K562 (cell line): ENCODE measurements at regions not wholly inside any gene's neighbourhood (a gene's known extent, or its start where the extent isn't known, plus 50 kb on each side); places are given as distances from the start of the nearest gene placed in this dataset.

Source experiments
- FOXP1 ChIP-seq: sonication (generic); formaldehyde crosslinking; IDR thresholded peaks from 2 replicates; pipeline ENCODE4 v1.8.0; 2022; ENCODE audit warnings: mild to moderate bottlenecking, missing genetic modification reagents
- GTF2B ChIP-seq: IDR thresholded peaks from 2 replicates; pipeline ENCODE4 v1.6.1; 2011; ENCODE audit not compliant: insufficient read length; ENCODE audit errors: extremely low read depth
- GTF2F1 ChIP-seq: IDR thresholded peaks from 2 replicates; pipeline ENCODE4 v1.6.1; 2011; ENCODE audit warnings: low read depth, low read length, improper control_type of control experiment
- HDAC3 ChIP-seq: fragments of 450-650 bp; IDR thresholded peaks from 2 replicates; pipeline ENCODE4 v1.6.1; 2018; ENCODE audit warnings: borderline replicate concordance, mild to moderate bottlenecking, moderate library complexity; ENCODE audit not compliant: partially characterized antibody
- HIVEP1 ChIP-seq: fragments of 250-450 bp; sonication (Bioruptor Pico); IDR thresholded peaks from 2 replicates; pipeline ENCODE4 v1.4.0; 2020; ENCODE audit warnings: mild to moderate bottlenecking
- HLTF ChIP-seq: fragments of 450-650 bp; IDR thresholded peaks from 2 replicates; pipeline ENCODE4 v1.6.1; 2016
- ILK ChIP-seq: fragments of 450-650 bp; IDR thresholded peaks from 2 replicates; pipeline ENCODE4 v1.6.1; 2016; ENCODE audit warnings: missing genetic modification characterization, low read depth, mild to moderate bottlenecking, missing compliant biosample characterization, moderate library complexity, borderline replicate concordance
- KLF10 ChIP-seq: fragments of 250-450 bp; sonication (Bioruptor Pico); IDR thresholded peaks from 2 replicates; pipeline ENCODE4 v1.6.1; 2021; ENCODE audit warnings: matching md5 sums
- KLF16 ChIP-seq: IDR thresholded peaks from 2 replicates; pipeline ENCODE4 v1.6.1; 2016; ENCODE audit warnings: antibody characterized with exemption
- RBM34 ChIP-seq: fragments of 200-400 bp; formaldehyde crosslinking; IDR thresholded peaks from 2 replicates; pipeline ENCODE4 v1.6.1; 2018; ENCODE audit warnings: low read length, borderline replicate concordance; ENCODE audit not compliant: insufficient read depth
- RNF2 ChIP-seq: sonication (generic); IDR thresholded peaks from 2 replicates; pipeline ENCODE4 v1.6.1; 2016
- ZFX ChIP-seq: sonication (generic); formaldehyde crosslinking; IDR thresholded peaks from 2 replicates; pipeline ENCODE4 v1.8.0; 2022; ENCODE audit warnings: mild to moderate bottlenecking, missing genetic modification reagents, moderate library complexity
- TF ChIP-seq, protein P1 (sequence below): fragments of 250-450 bp; sonication (Bioruptor Pico); IDR thresholded peaks from 2 replicates; pipeline ENCODE4 v1.4.0; 2020; ENCODE audit warnings: mild to moderate bottlenecking, moderate library complexity, borderline replicate concordance
- TF ChIP-seq, protein P2 (sequence below), 2 experiments: fragments of 250-450 bp in 1 of 2; fragments of 450-650 bp in 1 of 2; sonication (Bioruptor Pico) in 1 of 2; IDR thresholded peaks; 2 replicates each; pipeline versions ENCODE4 v1.6.1 to v1.8.0; 2016 to 2021; ENCODE audit warnings: mild to moderate bottlenecking in 2 of 2, moderate library complexity in 2 of 2, missing compliant biosample characterization in 1 of 2, missing genetic modification characterization in 1 of 2
- TF ChIP-seq, protein P3 (sequence below): fragments of 250-450 bp; sonication (Bioruptor Pico); IDR thresholded peaks from 2 replicates; pipeline ENCODE4 v1.8.0; 2021; ENCODE audit warnings: borderline replicate concordance, mild to moderate bottlenecking, moderate library complexity; ENCODE audit not compliant: poor library complexity, severe bottlenecking
- TF ChIP-seq, protein P4 (sequence below): fragments of 250-450 bp; sonication (Bioruptor Pico); IDR thresholded peaks from 2 replicates; pipeline ENCODE4 v1.4.0; 2020
- TF ChIP-seq, protein P5 (sequence below): fragments of 450-650 bp; conservative IDR thresholded peaks from 2 replicates; pipeline ENCODE4 v1.6.1; 2016; ENCODE audit warnings: missing genetic modification characterization, low read depth, mild to moderate bottlenecking, control low read depth, missing compliant biosample characterization

DNA sequence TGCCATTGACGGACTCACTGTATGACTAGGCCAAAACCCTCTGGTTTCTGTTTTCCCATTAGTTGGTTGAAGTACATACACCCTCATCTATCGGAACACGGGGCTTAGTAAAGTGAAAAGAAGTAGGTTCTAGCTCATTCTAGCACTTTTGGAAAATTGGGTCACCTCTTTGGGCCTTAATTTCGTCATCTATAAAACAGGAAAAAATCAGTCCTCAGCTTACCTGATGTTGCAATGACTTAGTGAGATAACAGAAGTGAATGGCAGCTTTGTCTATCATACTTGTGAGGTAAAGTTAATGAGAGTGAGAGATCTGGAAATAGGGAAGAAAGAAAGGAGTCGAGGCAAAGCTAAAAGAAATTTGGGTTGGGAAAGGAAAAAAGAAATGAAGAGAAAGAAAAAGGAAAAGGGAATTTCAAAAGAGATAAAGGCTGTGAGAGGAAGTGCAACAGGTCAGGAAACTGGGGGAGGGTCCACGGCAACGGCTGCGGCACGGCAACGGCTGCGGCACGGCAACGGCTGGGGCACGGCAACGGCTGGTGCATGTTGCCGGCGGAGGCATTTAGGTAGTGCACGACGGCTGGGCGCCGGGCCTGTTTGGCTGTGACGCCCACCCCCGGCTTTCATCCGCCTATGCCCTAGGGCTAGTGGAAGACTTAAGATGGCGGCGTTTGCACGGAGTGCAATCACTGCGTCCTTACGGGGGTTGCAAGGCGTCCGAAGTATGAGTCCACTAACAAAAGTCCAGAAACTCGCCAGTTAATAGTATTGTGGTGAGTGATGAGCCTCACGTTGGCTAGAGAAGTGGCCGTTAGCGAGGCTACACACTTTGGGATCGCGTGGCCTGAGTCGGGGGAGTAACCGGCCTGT lies 91.4 kb upstream of the XIST start (continued):
- TF ChIP-seq, protein P1, sequence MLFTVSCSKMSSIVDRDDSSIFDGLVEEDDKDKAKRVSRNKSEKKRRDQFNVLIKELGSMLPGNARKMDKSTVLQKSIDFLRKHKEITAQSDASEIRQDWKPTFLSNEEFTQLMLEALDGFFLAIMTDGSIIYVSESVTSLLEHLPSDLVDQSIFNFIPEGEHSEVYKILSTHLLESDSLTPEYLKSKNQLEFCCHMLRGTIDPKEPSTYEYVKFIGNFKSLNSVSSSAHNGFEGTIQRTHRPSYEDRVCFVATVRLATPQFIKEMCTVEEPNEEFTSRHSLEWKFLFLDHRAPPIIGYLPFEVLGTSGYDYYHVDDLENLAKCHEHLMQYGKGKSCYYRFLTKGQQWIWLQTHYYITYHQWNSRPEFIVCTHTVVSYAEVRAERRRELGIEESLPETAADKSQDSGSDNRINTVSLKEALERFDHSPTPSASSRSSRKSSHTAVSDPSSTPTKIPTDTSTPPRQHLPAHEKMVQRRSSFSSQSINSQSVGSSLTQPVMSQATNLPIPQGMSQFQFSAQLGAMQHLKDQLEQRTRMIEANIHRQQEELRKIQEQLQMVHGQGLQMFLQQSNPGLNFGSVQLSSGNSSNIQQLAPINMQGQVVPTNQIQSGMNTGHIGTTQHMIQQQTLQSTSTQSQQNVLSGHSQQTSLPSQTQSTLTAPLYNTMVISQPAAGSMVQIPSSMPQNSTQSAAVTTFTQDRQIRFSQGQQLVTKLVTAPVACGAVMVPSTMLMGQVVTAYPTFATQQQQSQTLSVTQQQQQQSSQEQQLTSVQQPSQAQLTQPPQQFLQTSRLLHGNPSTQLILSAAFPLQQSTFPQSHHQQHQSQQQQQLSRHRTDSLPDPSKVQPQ = no peak
- no peak for TF ChIP-seq RBM34
- no peak for TF ChIP-seq ILK (tag)
- TF ChIP-seq RNF2 = peak; percentile 84
- TF ChIP-seq, protein P2, sequence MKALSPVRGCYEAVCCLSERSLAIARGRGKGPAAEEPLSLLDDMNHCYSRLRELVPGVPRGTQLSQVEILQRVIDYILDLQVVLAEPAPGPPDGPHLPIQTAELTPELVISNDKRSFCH (CRISPR knock-in tag; IDR thresholded peaks at IDR 0.05) = no peak
- TF ChIP-seq, protein P2 (tag; IDR thresholded peaks at IDR 0.05) = peak; percentile 58; the same call in 1 of the 2 replicates
- TF ChIP-seq, protein P3, sequence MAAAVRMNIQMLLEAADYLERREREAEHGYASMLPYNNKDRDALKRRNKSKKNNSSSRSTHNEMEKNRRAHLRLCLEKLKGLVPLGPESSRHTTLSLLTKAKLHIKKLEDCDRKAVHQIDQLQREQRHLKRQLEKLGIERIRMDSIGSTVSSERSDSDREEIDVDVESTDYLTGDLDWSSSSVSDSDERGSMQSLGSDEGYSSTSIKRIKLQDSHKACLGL (CRISPR knock-in tag) = no peak
- TF ChIP-seq HLTF = peak; percentile 55; the same call in 1 of the 2 replicates
- no peak for TF ChIP-seq FOXP1 (CRISPR knock-in tag)
- TF ChIP-seq ZFX = peak; percentile 89
- peak; percentile 51 for TF ChIP-seq HDAC3
- TF ChIP-seq, protein P4, sequence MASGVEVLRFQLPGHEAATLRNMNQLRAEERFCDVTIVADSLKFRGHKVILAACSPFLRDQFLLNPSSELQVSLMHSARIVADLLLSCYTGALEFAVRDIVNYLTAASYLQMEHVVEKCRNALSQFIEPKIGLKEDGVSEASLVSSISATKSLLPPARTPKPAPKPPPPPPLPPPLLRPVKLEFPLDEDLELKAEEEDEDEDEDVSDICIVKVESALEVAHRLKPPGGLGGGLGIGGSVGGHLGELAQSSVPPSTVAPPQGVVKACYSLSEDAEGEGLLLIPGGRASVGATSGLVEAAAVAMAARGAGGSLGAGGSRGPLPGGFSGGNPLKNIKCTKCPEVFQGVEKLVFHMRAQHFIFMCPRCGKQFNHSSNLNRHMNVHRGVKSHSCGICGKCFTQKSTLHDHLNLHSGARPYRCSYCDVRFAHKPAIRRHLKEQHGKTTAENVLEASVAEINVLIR (CRISPR knock-in tag) = no peak
- TF ChIP-seq KLF16 = no peak
- TF ChIP-seq HIVEP1 = no peak
- no peak for TF ChIP-seq GTF2B
- 0 out of 2 replicates have a peak, but pooled peaks have one; percentile 57 for TF ChIP-seq GTF2F1
- TF ChIP-seq, protein P5, sequence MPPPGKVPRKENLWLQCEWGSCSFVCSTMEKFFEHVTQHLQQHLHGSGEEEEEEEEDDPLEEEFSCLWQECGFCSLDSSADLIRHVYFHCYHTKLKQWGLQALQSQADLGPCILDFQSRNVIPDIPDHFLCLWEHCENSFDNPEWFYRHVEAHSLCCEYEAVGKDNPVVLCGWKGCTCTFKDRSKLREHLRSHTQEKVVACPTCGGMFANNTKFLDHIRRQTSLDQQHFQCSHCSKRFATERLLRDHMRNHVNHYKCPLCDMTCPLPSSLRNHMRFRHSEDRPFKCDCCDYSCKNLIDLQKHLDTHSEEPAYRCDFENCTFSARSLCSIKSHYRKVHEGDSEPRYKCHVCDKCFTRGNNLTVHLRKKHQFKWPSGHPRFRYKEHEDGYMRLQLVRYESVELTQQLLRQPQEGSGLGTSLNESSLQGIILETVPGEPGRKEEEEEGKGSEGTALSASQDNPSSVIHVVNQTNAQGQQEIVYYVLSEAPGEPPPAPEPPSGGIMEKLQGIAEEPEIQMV (tag) = no peak
- TF ChIP-seq KLF10 (CRISPR knock-in tag) = no peak
